Breast epithelium (tissue), 3 donors: ENCODE measurements at regions not wholly inside any gene's neighbourhood (a gene's known extent, or its start where the extent isn't known, plus 50 kb on each side); places are given as distances from the start of the nearest gene placed in this dataset.

Experiments used
- POLR2A ChIP-seq: fragments of 450-650 bp; IDR thresholded peaks from one replicate; pipeline ENCODE4 v1.6.1; 2016; ENCODE audit warnings: antibody characterized with exemption, mild to moderate bottlenecking, moderate library complexity
- TF ChIP-seq, protein P1 (sequence below), 3 donors: fragments of 450-650 bp; IDR thresholded peaks; one replicate each; pipeline ENCODE4 v1.5.1; 2016 to 2017; ENCODE audit warnings: antibody characterized with exemption in 3 of 3, mild to moderate bottlenecking in 3 of 3, moderate library complexity in 3 of 3

DNA sequence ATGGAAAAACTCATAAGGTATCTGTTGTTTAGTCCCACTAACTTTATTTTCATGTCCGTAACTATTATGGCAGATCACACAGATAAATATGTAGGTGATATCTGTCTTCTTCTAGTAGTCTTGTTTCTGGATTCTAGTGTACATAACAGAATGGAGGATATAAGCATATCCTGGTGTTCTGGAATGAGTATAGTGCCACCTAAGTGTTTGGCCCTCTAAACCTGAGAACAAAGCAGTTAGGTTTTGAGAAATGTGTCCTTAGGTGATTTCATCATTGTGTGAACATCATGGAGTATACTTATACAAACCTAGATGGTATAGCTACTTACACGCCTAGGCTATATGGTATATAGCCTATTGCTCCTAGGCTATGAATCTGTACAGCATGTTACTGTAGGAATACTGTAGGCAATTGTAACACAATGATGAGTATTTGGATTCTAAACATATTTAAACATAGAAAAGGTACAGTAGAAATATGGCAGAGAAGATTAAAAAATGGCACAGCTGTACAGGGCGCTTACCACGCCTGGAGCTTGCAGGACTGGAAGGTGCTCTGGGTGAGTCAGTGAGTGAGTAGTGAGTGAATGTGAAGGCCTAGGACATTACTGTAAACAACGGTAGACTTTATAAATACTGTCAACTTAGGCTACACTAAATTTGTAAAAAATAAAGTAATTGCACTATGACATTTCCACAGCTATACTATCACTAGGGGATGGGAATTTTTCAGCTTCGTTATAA, 150.3 kb upstream of the SLC24A2 start:
- TF ChIP-seq POLR2A: no peak
- TF ChIP-seq, protein P1, sequence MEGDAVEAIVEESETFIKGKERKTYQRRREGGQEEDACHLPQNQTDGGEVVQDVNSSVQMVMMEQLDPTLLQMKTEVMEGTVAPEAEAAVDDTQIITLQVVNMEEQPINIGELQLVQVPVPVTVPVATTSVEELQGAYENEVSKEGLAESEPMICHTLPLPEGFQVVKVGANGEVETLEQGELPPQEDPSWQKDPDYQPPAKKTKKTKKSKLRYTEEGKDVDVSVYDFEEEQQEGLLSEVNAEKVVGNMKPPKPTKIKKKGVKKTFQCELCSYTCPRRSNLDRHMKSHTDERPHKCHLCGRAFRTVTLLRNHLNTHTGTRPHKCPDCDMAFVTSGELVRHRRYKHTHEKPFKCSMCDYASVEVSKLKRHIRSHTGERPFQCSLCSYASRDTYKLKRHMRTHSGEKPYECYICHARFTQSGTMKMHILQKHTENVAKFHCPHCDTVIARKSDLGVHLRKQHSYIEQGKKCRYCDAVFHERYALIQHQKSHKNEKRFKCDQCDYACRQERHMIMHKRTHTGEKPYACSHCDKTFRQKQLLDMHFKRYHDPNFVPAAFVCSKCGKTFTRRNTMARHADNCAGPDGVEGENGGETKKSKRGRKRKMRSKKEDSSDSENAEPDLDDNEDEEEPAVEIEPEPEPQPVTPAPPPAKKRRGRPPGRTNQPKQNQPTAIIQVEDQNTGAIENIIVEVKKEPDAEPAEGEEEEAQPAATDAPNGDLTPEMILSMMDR (IDR thresholded peaks at IDR 0.05): no peak
